Neural crest cell (in vitro differentiated cells): ENCODE measurements at regions not wholly inside any gene's neighbourhood (a gene's known extent, or its start where the extent isn't known, plus 50 kb on each side); places are given as distances from the start of the nearest gene placed in this dataset.

ENCODE experiments used
- DNase-seq: peaks from one replicate; pipeline ENCODE4 v3.0.0; 2021; ENCODE audit warnings: low read depth, mixed read lengths, low spot score
- H3K27ac Mint-ChIP-seq: one replicate; pipeline ENCODE4 v1.8.0; 2021; ENCODE audit warnings: mild to moderate bottlenecking, mixed read lengths; ENCODE audit not compliant: unreplicated experiment
- H3K27me3 Mint-ChIP-seq: 2 replicates; pipeline ENCODE4 v1.8.0; 2021; ENCODE audit warnings: low read depth, mild to moderate bottlenecking, mixed read lengths
- H3K36me3 Mint-ChIP-seq: 2 replicates; pipeline ENCODE4 v1.8.0; 2021; ENCODE audit warnings: low read depth, mild to moderate bottlenecking, mixed read lengths
- H3K4me1 Mint-ChIP-seq: 2 replicates; pipeline ENCODE4 v1.8.0; 2021; ENCODE audit warnings: mixed read lengths
- H3K4me3 Mint-ChIP-seq: one replicate; pipeline ENCODE4 v1.8.0; 2021; ENCODE audit warnings: mild to moderate bottlenecking, mixed read lengths
- H3K9me3 Mint-ChIP-seq: 2 replicates; pipeline ENCODE4 v1.8.0; 2021; ENCODE audit warnings: mixed read lengths
- CTCF ChIP-seq: fragments of 200-600 bp; sonication (generic); conservative IDR thresholded peaks from 2 replicates; pipeline ENCODE4 v1.5.0; 2021; ENCODE audit warnings: antibody characterized with exemption, mild to moderate bottlenecking

- H3K4me1 Mint-ChIP-seq = no peaks in the 10 kb centered on the region
- H3K27ac Mint-ChIP-seq = no peak overlapping the region
- no peak for TF ChIP-seq CTCF
- no peaks in the 10 kb centered on the region for H3K36me3 Mint-ChIP-seq
- H3K4me3 Mint-ChIP-seq = no peak overlapping the region
- no peaks in the 10 kb centered on the region for H3K9me3 Mint-ChIP-seq
- no peak for DNase-seq
- no peaks in the 10 kb centered on the region for H3K27me3 Mint-ChIP-seq
These were observed 380.2 kb downstream of the RWDD3 start for GRCh38 chr1:95614197-95614596.

GRCh38 chr1:95615421-95615820, 381.4 kb downstream of the RWDD3 start:
- H3K27me3 Mint-ChIP-seq = no peaks in the 10 kb centered on the region
- H3K9me3 Mint-ChIP-seq = no peaks in the 10 kb centered on the region
- no peaks in the 10 kb centered on the region for H3K4me1 Mint-ChIP-seq
- H3K27ac Mint-ChIP-seq = no peak overlapping the region
- H3K4me3 Mint-ChIP-seq = no peak overlapping the region
- no peak for DNase-seq
- TF ChIP-seq CTCF = no peak
- no peaks in the 10 kb centered on the region for H3K36me3 Mint-ChIP-seq

GRCh38 chr1:95620076-95620475, 386.1 kb downstream of the RWDD3 start:
- TF ChIP-seq CTCF = no peak
- Mint-ChIP-seq H3K4me3 (no peak overlapping the region), H3K36me3 (no peaks in the 10 kb centered on the region)

GRCh38 chr1:95622609-95623008, 388.6 kb downstream of the RWDD3 start:
- Mint-ChIP-seq H3K4me1 (no peaks in the 10 kb centered on the region), H3K27me3 (no peaks in the 10 kb centered on the region), H3K27ac (no peak overlapping the region), H3K36me3 (no peaks in the 10 kb centered on the region), H3K4me3 (no peak overlapping the region), H3K9me3 (peaks cover 2% of the 10 kb centered on the region)
- TF ChIP-seq CTCF = no peak
- no peak for DNase-seq

More at GRCh38 chr1:95620076-95620475, 386.1 kb downstream of the RWDD3 start:
- no peaks in the 10 kb centered on the region for H3K4me1 Mint-ChIP-seq
- H3K27me3 Mint-ChIP-seq = no peaks in the 10 kb centered on the region
- no peaks in the 10 kb centered on the region for H3K9me3 Mint-ChIP-seq
- DNase-seq = no peak
- H3K27ac Mint-ChIP-seq = no peak overlapping the region

GRCh38 chr1:95625224-95625623, 391.2 kb downstream of the RWDD3 start:
- Mint-ChIP-seq H3K4me3 (no peak overlapping the region), H3K27ac (no peak overlapping the region), H3K27me3 (no peaks in the 10 kb centered on the region), H3K36me3 (no peaks in the 10 kb centered on the region), H3K4me1 (no peaks in the 10 kb centered on the region), H3K9me3 (peaks cover 2% of the 10 kb centered on the region)
- no peak for TF ChIP-seq CTCF
- DNase-seq = no peak

- no peak for TF ChIP-seq CTCF
- no peaks in the 10 kb centered on the region for H3K27me3 Mint-ChIP-seq
- peaks cover 4% of the 10 kb centered on the region for H3K4me1 Mint-ChIP-seq
These were observed 393.2 kb downstream of the RWDD3 start for GRCh38 chr1:95627244-95627643.

More at GRCh38 chr1:95627244-95627643, 393.2 kb downstream of the RWDD3 start:
- no peaks in the 10 kb centered on the region for H3K36me3 Mint-ChIP-seq
- peaks cover 2% of the 10 kb centered on the region for H3K9me3 Mint-ChIP-seq
- no peak overlapping the region for H3K27ac Mint-ChIP-seq
- H3K4me3 Mint-ChIP-seq = no peak overlapping the region
- no peak for DNase-seq
